GM19468 (cell line): ENCODE measurements at regions not wholly inside any gene's neighbourhood (a gene's known extent, or its start where the extent isn't known, plus 50 kb on each side); places are given as distances from the start of the nearest gene placed in this dataset.
"Not testable (repeated sequence)": the region's sequence is repeated elsewhere in the genome, so short reads cannot be mapped to it uniquely, and the experiment has no call there.

Experiments used
- ATAC-seq: cut with Tn5 transposase; IDR thresholded peaks from one replicate; pipeline ENCODE4 v1.9.1; 2021; ENCODE audit warnings: mild to moderate bottlenecking, moderate library complexity, moderate number of reproducible peaks; ENCODE audit not compliant: unreplicated experiment; ENCODE audit errors: extremely low read depth

DNA sequence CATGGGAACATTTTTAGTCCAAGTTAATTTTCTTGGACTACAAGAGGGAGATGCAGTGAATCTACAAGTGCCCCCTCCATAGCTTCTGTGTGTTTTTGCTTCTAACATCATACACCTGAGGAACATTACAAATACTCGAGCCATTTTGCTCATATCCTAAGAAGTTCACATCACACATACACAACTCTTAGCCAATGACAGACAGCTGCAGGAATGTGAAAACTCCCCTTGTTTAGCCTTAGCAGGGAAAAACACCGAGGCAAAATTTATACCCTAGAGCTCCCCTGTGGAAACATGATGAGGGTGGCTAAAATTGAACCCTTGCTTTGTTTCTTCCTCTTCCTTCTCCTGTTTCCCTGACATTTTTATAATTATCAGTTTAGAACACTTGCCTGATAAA lies 928.3 kb upstream of the NRXN1 start:
- ATAC-seq: no peak

DNA sequence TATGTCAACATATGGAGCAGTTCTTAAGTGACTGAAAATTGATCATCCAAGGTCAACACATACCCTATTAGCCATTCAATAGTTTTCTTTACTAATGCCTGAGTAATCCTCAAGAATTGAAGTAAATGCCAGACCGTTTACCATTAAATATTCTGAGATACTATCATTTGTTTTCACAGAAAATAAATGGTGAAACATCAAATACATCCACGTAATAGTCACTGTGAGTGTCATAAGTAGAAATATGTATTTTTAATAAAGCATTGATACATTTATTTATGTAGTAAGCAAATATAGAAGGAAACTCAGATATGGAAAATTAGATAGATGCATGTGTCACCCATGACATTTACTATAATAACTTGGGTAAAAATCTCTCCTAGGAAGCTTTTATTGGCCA lies 927.8 kb upstream of the NRXN1 start:
- ATAC-seq: no peak

DNA sequence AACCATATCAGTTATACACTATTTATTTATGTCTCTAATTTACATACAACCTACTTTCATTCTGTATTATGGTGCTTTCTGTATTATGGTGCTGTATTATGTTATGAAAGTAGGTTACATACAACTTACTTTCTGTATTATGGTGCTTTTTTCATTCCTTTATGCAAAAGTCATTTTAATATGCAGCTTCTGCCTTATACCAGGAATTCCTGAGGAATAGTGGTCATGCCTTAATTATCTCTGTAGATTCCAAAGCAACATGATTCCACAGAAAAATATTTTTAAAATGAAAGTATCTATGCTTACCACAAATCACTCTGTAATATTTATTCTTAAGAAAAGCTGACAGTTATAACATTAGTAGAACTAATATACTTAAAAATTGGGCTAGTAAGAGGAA lies 922.0 kb upstream of the NRXN1 start:
- no peak for ATAC-seq

DNA sequence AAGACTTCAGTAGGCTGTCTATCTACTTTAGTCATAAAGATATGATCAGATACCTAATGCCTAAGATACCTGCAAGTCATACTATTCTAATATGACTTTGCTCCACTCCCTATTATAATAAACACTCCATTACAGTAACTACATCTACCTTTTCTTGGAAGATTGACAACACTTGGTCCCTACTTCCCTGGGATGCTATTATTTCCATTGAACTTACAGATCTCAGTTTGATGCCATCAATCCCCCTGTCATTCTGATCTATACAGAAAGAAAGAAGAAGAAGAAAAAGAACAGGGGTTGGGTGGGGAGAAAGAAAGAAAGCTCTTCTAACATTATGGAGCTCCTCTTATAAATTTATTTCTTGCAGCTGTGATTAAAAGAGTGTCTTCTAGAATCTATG lies 889.1 kb upstream of the NRXN1 start:
- no peak for ATAC-seq

DNA sequence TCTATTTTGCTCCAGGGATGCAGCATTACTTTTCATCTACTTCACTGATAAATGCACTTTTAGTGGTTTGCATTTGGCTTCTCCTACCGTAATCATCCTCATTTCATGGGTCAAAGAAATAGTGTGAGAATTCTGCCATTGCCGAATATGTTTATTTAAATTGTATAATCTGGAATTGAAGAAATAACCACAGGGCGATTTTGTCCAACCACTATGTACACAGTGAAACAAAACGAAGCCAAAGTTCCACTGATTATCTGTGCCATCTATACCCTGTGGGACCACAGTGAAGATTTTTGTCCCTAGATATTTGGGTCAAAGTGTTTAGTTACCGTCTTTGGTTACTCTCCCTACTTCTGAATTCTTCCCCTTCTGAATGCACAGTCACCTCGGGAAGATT lies 888.6 kb upstream of the NRXN1 start:
- no peak for ATAC-seq

DNA sequence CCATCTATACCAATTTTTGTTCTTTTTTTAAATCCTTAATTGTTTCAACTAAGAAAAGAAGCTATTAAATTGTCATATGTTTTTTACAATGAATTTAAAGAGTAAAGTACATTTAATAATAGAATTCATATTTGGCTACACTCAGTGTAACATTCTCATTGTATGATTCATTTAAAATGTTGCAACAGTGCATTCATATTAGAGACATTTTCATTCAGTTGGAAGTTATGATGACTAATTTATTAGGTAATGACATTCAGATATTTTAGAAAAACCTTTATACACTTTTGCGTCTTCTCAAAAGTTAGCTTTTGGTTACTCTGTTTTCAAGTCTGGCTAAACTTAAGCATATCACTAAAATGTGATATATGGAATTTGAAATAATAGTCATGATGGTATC lies 887.5 kb upstream of the NRXN1 start:
- no peak for ATAC-seq

DNA sequence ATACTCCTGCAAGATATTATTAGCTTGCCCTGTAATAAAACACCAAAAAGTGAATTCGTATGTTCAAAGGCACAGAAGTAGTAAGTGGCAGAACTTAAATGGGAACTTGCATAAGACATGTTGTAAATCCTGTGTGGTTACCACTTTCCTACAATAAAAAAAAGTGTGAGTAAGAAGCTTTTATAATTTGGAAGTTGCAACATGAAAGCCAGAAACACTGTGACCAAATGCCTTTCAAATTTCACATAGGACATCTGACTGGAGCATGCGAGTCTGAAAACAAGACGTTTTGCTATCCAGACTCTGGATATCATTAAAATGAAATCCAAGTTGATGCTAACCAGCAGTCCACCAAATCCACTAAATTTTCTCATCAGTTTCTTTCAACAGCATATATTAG lies 886.2 kb upstream of the NRXN1 start:
- ATAC-seq: no peak

DNA sequence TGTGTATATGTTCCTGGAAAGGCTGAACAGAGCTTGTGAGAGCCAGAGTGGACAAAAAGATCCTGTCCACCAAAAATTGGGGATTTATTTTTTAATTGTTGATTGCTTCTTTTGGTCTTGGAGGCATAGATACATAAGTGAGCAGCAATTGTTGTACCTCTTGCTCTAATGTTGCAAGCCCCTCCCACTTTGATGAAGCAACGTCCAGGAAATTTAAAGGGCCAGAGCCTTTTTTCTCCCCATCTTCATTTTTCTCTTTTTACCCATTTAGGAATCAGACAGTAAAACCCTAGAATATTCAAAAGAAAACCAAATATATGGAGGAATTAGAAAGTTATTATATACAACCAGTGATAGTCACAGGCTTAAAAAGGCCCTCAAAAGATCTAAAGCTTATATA lies 871.8 kb upstream of the NRXN1 start:
- no peak for ATAC-seq

DNA sequence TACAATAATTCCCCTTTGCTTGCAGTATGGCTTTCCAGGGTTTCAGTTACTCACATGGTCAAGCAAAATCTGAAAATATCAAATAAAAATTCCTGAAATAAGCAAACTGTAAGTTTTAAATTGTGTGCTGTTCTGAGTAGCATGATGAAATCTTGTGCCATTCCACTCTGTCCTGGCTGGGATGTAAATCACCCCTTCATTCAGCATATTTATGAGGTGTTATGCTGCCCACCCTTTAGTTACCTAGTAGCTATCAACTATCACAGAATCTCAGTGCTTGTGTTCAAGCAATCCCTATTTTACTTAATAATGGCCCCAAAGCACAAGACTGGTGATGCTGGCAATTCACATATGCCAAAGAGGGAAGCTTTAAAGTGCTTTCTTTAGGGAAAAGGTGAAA lies 867.7 kb upstream of the NRXN1 start:
- ATAC-seq: no peak

DNA sequence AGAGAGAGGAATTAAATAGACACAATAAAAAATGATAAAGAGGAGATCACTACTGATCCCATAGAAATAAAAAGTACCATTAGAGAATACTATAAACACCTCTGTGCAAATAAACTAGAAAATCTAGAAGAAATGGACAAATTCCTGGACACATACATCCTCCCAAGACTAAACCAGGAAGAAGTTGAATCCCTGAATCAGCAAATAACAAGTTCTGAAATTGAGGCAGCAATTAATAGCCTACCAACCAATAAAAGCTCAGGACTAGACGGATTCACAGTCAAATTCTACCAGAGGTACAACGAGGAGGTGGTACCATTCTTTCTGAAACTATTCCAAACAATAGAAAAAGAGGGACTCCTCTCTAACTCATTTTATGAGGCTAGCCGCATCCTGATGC lies 862.7 kb upstream of the NRXN1 start:
- not testable (repeated sequence) for ATAC-seq

DNA sequence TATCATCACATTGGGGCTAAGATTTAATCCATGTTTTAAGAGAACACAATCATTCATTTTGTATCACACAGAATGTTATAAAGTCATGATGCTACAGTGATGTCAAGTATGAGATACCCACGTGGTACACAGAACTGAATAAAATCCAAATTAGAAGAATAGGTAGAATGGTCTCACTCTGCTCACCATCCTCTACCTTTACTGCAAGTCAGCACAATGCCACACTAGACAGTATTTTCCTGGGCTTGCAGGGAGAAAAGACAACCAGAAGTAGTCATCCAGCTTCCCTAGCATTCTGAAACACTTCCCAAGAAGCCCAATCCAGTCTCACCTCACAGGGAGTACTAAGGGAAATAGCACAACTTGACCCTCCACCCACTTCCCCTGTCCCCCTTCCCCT lies 856.2 kb upstream of the NRXN1 start:
- ATAC-seq: no peak

DNA sequence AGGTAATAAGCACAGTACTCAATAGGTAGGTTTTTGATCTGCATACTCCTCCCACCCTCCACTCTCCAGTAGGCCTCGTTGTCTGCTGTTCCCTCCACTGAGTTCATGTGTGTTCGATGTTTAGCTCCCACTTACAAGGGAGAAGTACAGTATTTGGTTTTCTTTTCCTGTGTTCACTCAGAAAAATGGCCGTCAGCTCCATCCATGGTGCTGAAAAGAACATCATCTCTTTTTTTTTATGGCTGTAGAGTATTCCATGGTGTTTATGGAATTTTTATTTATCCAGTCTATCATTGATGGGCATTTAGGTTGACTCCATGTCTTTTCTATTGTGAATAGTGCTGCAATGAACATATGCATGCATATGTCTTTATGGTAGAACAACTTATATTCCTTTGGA lies 849.7 kb upstream of the NRXN1 start:
- no peak for ATAC-seq

DNA sequence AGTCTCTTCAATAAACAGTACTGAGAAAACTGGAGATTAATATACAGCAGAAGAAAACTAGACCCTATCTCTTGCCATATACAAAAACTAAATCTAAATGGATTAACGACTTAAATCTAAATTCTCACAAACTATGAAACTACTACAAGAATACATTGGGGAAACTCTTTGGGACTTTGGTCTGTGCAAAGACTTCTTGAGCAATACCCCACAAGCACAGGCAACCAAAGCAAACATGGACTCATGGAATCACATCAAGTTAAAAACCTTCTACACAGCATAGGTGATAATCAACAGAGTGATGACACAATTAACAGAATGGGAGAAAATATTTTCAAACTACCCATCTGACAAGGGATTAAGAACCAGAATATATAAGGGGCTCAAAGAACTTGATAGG lies 848.2 kb upstream of the NRXN1 start:
- ATAC-seq: no peak

DNA sequence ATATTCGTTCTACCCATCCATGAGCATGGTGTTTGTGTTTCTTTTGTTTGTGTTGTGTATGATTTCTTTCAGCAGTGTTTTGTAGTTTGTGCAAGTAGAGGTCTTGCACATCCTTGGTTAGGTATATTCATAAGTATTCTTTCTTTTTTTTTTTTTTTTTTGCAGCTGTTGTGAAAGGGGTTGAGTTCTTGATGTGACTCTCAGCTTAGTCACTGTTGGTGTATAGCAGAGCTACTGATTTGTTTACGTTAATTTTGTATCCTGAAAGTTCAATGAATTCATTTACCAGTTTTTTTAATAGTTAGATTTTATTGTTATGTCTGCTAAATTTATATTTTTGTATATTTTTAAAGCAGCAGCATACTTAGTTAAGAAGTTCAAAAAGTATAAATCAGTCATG lies 834.4 kb upstream of the NRXN1 start:
- ATAC-seq: no peak

DNA sequence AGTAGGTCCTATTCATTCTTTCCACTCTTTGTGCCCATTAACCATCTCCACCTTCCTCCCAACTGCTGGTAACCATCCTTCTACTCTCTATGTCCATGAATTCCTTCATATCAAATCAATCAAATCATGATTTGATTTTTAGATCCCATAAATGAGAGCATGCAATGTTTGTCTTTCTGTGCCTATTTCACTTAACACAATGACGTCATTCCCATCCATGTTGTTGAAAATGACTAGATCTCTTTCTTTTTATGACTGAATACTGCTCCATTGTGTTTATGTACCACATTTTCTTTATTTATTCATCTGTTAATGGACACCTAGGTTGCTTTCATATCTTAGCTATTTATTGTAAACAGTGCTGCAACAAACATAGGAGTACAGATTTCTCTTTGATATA lies 827.3 kb upstream of the NRXN1 start:
- no peak for ATAC-seq

DNA sequence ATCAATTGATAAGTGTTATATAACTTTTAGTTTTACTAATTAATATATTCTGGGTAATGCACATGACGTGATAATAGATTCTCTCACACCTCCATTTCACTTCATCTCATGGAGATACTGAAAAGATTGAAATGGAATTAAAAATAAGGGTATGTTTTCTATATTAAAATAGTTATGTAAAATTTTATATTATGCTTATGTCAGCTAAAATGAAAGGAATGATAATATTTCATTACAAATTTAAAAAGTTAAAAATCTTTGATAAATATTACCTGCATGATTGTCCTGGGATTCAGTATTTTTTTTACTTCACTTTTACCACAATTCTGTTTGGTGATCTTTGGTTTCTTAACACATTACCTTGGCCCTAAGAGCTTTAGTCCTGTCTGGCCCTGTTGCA lies 823.8 kb upstream of the NRXN1 start:
- ATAC-seq: no peak

DNA sequence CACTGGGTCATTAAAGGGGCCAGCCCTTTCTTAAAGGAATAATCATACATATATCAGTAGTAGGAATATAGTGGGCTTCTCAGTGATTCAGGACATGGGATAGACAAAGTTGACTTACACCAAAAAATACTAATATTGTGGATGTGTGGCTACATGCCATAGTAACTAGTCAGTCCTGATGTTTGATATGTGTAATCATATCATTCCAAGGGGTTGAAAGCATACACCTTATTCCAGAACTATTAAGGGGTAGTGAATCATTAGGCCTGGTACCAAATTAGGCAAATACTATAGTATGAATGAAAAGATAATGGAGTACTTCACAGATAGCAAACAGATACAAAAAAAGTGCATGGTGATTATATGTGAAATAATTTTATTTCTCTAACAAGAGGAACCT lies 814.9 kb upstream of the NRXN1 start:
- no peak for ATAC-seq

DNA sequence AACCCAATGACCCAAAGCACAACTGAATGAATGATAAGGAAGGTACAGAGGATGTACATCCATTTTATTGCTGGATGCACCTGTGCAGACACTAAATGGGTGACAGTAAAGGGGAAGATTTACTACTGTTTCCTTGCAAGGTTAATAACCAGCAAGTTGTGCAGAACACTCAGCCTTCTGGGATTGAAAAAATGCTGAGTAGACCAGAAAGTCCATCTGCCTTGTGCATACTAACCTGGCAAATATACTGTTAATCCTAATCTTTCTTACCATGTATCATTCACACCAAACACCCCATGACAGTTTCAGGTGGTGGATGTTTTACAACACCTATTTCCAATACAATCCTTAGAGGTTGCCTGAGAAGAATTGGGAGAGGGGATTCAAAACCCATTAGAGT lies 814.1 kb upstream of the NRXN1 start:
- no peak for ATAC-seq

DNA sequence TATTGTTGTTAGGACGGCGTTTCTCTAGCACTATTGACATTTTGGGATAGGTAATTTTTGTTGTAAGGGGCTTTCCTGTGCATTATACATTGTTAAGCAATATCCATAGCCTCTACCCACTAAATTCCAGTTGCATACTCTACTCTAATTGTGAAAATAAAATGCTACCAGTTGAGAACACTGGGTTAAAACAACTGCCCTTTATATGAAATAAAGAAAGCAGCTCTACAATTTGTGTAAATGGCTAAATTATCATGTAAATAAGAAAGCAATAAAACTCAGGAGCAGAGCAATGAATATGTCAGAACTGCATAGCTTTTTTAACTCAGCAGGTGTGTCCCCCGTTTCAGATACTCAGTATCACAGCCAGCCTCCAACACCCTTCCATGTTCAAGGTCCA lies 812.7 kb upstream of the NRXN1 start:
- ATAC-seq: no peak

DNA sequence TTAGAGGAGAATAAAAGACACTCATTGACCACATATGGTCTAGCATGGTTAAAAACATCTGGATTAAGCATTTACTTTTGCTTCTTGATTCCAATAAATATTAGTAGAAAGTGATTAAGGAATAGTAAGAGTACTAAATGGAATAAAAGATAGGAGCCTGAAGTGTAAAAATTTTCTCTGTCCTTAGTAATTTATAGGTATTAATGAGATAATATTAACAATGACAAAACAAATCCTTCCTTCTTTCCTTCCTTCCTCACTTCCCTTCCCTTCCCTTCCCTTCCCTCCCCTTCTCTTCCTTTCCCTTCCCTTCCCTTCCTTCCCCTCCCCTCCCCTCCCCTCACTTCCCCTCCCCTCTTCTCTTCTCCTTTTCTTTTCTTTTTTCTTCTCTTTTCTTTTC lies 797.5 kb upstream of the NRXN1 start:
- ATAC-seq: no peak

DNA sequence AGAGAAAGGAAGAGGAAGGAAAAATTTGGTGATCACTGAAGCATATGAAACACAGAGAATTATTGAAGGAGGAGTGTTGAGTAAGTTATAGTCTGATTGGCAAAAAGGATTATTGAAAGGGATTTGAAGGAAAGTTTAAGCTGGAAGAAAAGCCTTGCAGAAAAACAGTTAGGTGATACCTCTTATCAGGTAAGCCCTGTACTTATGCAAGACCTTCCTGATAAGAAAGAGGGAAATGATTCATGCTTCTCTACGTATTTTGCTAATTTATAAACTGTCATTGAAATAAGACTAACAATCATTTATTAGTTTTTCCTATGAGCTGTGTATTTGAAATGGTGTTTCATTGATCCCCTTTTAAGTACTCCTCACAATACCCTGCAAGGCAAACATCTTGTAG lies 793.9 kb upstream of the NRXN1 start:
- ATAC-seq: no peak

DNA sequence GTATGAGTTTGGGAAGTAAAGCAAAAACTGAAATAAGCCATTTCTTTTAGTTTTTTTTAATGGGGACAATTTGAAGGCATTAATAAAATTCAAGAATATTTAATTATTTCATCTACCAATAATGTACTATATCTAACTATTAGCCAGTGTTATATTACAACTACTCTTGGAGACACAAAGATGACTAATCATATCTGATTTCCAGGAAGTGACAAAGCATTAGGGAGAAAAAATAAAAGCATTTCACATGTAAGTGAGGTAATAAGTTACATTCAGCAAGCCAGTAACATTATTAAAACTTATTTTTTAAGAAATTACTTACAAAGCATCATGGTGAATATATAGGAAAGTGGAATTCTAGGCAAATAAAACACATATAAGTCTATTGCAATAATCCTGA lies 781.3 kb upstream of the NRXN1 start:
- no peak for ATAC-seq

DNA sequence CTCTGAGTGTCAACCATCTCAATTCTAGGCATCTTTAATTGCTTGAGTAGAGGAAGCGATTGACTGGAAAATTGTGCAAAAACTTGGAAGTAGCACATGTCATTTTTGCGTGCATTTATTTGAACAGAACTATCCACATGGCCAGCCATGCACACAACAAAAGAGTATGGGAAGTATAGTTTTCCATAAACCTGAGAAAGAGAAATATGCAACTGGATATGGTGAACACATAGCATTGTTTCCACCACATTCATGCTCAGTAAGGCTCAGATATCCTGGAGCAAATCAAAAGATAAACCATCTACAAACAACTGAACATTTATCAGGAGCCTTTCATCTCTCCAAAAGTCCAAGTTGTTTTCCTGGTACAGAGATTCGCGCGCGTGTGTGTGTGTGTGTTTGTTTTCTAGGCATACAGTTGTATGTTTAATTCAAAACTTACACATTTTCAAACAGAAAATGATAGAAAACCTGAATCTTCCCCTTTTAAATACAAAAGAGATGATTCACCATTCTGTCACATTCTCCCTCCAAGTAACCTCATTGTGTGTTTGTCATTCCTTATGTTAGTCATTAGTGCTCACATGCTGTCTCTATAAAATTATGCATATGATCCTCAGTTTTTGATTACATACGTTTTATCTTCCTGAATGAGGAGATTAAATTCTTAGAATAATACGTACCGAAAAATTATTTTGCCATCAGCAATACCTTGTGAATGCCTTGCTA lies 780.4 kb upstream of the NRXN1 start:
- ATAC-seq: no peak
